Activated naive CD8-positive, alpha-beta T cell treated with anti-CD3 and anti-CD28 coated beads, Interleukin-2, amount 10 ng/mL, durations not matched to agents 7 days and 5 days (primary cell): ENCODE measurements at regions not wholly inside any gene's neighbourhood (a gene's known extent, or its start where the extent isn't known, plus 50 kb on each side); places are given as distances from the start of the nearest gene placed in this dataset.
A peak's percentile ranks its signal among the peaks of the same experiment; 100 is the strongest.

ENCODE experiments used
- ATAC-seq: fragments of 150-1000 bp; cut with Tn5 transposase; one replicate; pipeline ENCODE4 v1.10.0; 2021; ENCODE audit warnings: low read depth, moderate library complexity
- POLR2A ChIA-PET: fragments of 350-600 bp; sonication (Branson Sonifier 250); formaldehyde crosslinking; loops from one replicate; lab custom pipeline; 2021; ENCODE audit warnings: antibody characterized with exemption; lab: Charles Lee
- DNase-seq: peaks from one replicate; pipeline ENCODE4 v3.0.0; 2021
- H3K27ac Mint-ChIP-seq: one replicate; pipeline ENCODE4 v1.8.0; 2022; ENCODE audit warnings: mild to moderate bottlenecking, mixed read lengths
- H3K27me3 Mint-ChIP-seq: one replicate; pipeline ENCODE4 v1.8.0; 2022; ENCODE audit warnings: mild to moderate bottlenecking, moderate library complexity, mixed read lengths
- H3K36me3 Mint-ChIP-seq: one replicate; pipeline ENCODE4 v1.8.0; 2021; ENCODE audit warnings: mild to moderate bottlenecking, mixed read lengths
- H3K4me1 Mint-ChIP-seq: one replicate; pipeline ENCODE4 v1.8.0; 2021; ENCODE audit warnings: mixed read lengths
- H3K4me3 Mint-ChIP-seq: one replicate; pipeline ENCODE4 v1.8.0; 2022; ENCODE audit warnings: mild to moderate bottlenecking, moderate library complexity, mixed read lengths
- H3K9me3 Mint-ChIP-seq: one replicate; pipeline ENCODE4 v1.8.0; 2021; ENCODE audit warnings: mixed read lengths

- ATAC-seq (no peak), DNase-seq (no peak)
- no peaks in the 10 kb centered on the region for H3K36me3 Mint-ChIP-seq
- H3K4me3 Mint-ChIP-seq: no peak overlapping the region
- POLR2A ChIA-PET: no interaction called here
- no peak overlapping the region for H3K27ac Mint-ChIP-seq
- H3K27me3 Mint-ChIP-seq: no peaks in the 10 kb centered on the region
- no peaks in the 10 kb centered on the region for H3K9me3 Mint-ChIP-seq
- H3K4me1 Mint-ChIP-seq: peaks cover 2% of the 10 kb centered on the region
Observed at GRCh38 chr3:113105093-113105449, 106.3 kb upstream of the BOC start.

- no peaks in the 10 kb centered on the region for H3K36me3 Mint-ChIP-seq
- ATAC-seq (no peak), DNase-seq (no peak)
- H3K9me3 Mint-ChIP-seq: no peaks in the 10 kb centered on the region
- no peak overlapping the region for H3K27ac Mint-ChIP-seq
- no peaks in the 10 kb centered on the region for H3K27me3 Mint-ChIP-seq
- no peak overlapping the region for H3K4me3 Mint-ChIP-seq
- POLR2A ChIA-PET: no interaction called here
- peaks cover 6% of the 10 kb centered on the region for H3K4me1 Mint-ChIP-seq
Observed at GRCh38 chr3:113105966-113106660, 105.2 kb upstream of the BOC start.

GRCh38 chr3:113110267-113110666 is 101.1 kb upstream of the BOC start:
- ATAC-seq (no peak), DNase-seq (no peak)
- POLR2A ChIA-PET: no interaction called here
- Mint-ChIP-seq H3K4me1 (peaks cover 7% of the 10 kb centered on the region), H3K9me3 (no peaks in the 10 kb centered on the region), H3K36me3 (no peaks in the 10 kb centered on the region), H3K27ac (no peak overlapping the region), H3K27me3 (no peaks in the 10 kb centered on the region), H3K4me3 (no peak overlapping the region)

- POLR2A ChIA-PET: no interaction called here
- H3K9me3 Mint-ChIP-seq: no peaks in the 10 kb centered on the region
- H3K4me1 Mint-ChIP-seq: peaks cover 7% of the 10 kb centered on the region
- H3K36me3 Mint-ChIP-seq: no peaks in the 10 kb centered on the region
- H3K27ac Mint-ChIP-seq: no peak overlapping the region
- ATAC-seq (peak; percentile 33), DNase-seq (no peak)
- no peak overlapping the region for H3K4me3 Mint-ChIP-seq
- H3K27me3 Mint-ChIP-seq: no peaks in the 10 kb centered on the region
Observed at GRCh38 chr3:113111011-113111707, 100.2 kb upstream of the BOC start.

GRCh38 chr3:113113361-113113760 is 98.0 kb upstream of the BOC start:
- POLR2A ChIA-PET: no interaction called here
- Mint-ChIP-seq H3K27ac (no peak overlapping the region), H3K4me3 (no peak overlapping the region), H3K4me1 (peaks cover 7% of the 10 kb centered on the region), H3K36me3 (no peaks in the 10 kb centered on the region), H3K9me3 (no peaks in the 10 kb centered on the region), H3K27me3 (no peaks in the 10 kb centered on the region)
- ATAC-seq (no peak), DNase-seq (no peak)

- H3K4me3 Mint-ChIP-seq: no peak overlapping the region
- no peaks in the 10 kb centered on the region for H3K27me3 Mint-ChIP-seq
- ATAC-seq: no peak
- POLR2A ChIA-PET: no interaction called here
- no peaks in the 10 kb centered on the region for H3K4me1 Mint-ChIP-seq
- DNase-seq: no peak
- H3K27ac Mint-ChIP-seq: no peak overlapping the region
- no peaks in the 10 kb centered on the region for H3K9me3 Mint-ChIP-seq
- H3K36me3 Mint-ChIP-seq: no peaks in the 10 kb centered on the region
Observed at GRCh38 chr3:113117511-113118234, 93.7 kb upstream of the BOC start.

- ATAC-seq (no peak), DNase-seq (no peak)
- no peaks in the 10 kb centered on the region for H3K36me3 Mint-ChIP-seq
- no peak overlapping the region for H3K4me3 Mint-ChIP-seq
- no peaks in the 10 kb centered on the region for H3K9me3 Mint-ChIP-seq
- POLR2A ChIA-PET: no interaction called here
- H3K4me1 Mint-ChIP-seq: no peaks in the 10 kb centered on the region
- no peak overlapping the region for H3K27ac Mint-ChIP-seq
- no peaks in the 10 kb centered on the region for H3K27me3 Mint-ChIP-seq
Observed at GRCh38 chr3:113118336-113118735, 93.0 kb upstream of the BOC start.

GRCh38 chr3:113124256-113124830 is 87.0 kb upstream of the BOC start:
- POLR2A ChIA-PET: no interaction called here
- H3K27ac Mint-ChIP-seq: no peak overlapping the region
- H3K4me3 Mint-ChIP-seq: no peak overlapping the region
- no peaks in the 10 kb centered on the region for H3K4me1 Mint-ChIP-seq
- DNase-seq: no peak
- H3K27me3 Mint-ChIP-seq: no peaks in the 10 kb centered on the region
- H3K9me3 Mint-ChIP-seq: no peaks in the 10 kb centered on the region
- no peak for ATAC-seq
- no peaks in the 10 kb centered on the region for H3K36me3 Mint-ChIP-seq

- Mint-ChIP-seq H3K9me3 (no peaks in the 10 kb centered on the region), H3K27me3 (no peaks in the 10 kb centered on the region)
Observed at GRCh38 chr3:113125951-113126350, 85.4 kb upstream of the BOC start.

GRCh38 chr3:113128386-113129015 is 82.9 kb upstream of the BOC start:
- Mint-ChIP-seq H3K9me3 (no peaks in the 10 kb centered on the region), H3K36me3 (no peaks in the 10 kb centered on the region), H3K27me3 (no peaks in the 10 kb centered on the region), H3K4me1 (no peaks in the 10 kb centered on the region), H3K27ac (no peak overlapping the region), H3K4me3 (no peak overlapping the region)
- POLR2A ChIA-PET: no interaction called here
- ATAC-seq (no peak), DNase-seq (no peak)

More at GRCh38 chr3:113125951-113126350, 85.4 kb upstream of the BOC start:
- ATAC-seq (no peak), DNase-seq (no peak)
- Mint-ChIP-seq H3K4me1 (no peaks in the 10 kb centered on the region), H3K4me3 (no peak overlapping the region), H3K36me3 (no peaks in the 10 kb centered on the region), H3K27ac (no peak overlapping the region)
- POLR2A ChIA-PET: no interaction called here

GRCh38 chr3:113129168-113129567 is 82.2 kb upstream of the BOC start:
- Mint-ChIP-seq H3K36me3 (no peaks in the 10 kb centered on the region), H3K27ac (no peak overlapping the region), H3K27me3 (no peaks in the 10 kb centered on the region), H3K4me3 (no peak overlapping the region), H3K4me1 (no peaks in the 10 kb centered on the region), H3K9me3 (no peaks in the 10 kb centered on the region)
- POLR2A ChIA-PET: no interaction called here
- ATAC-seq: no peak
- no peak for DNase-seq

GRCh38 chr3:113132571-113132996 is 78.8 kb upstream of the BOC start:
- ATAC-seq: no peak
- Mint-ChIP-seq H3K27me3 (peaks cover under 1% of the 10 kb centered on the region), H3K4me3 (no peak overlapping the region), H3K36me3 (no peaks in the 10 kb centered on the region), H3K4me1 (no peaks in the 10 kb centered on the region), H3K9me3 (peaks cover 1% of the 10 kb centered on the region), H3K27ac (no peak overlapping the region)
- POLR2A ChIA-PET: no interaction called here
- no peak for DNase-seq

- H3K27me3 Mint-ChIP-seq: peaks cover 6% of the 10 kb centered on the region
- H3K27ac Mint-ChIP-seq: no peak overlapping the region
- ATAC-seq: no peak
- DNase-seq: no peak
- no peak overlapping the region for H3K4me3 Mint-ChIP-seq
- peaks cover 1% of the 10 kb centered on the region for H3K9me3 Mint-ChIP-seq
- H3K4me1 Mint-ChIP-seq: no peaks in the 10 kb centered on the region
- POLR2A ChIA-PET: no interaction called here
- H3K36me3 Mint-ChIP-seq: no peaks in the 10 kb centered on the region
Observed at GRCh38 chr3:113133140-113133539, 78.2 kb upstream of the BOC start.
